ENCODE measurements at regions not wholly inside any gene's neighbourhood (a gene's known extent, or its start where the extent isn't known, plus 50 kb on each side); places are given as distances from the start of the nearest gene placed in this dataset.

GRCh38 chr5:163645421-163646416, 140.3 kb downstream of the MAT2B start:
- no peaks in the 10 kb centered on the region for H3K36me3 Mint-ChIP-seq
- H3K4me3 Mint-ChIP-seq: no peak overlapping the region
- no peak overlapping the region for H3K27ac Mint-ChIP-seq
- H3K4me1 Mint-ChIP-seq: no peaks in the 10 kb centered on the region
- no peak for ATAC-seq
- no peaks in the 10 kb centered on the region for H3K27me3 Mint-ChIP-seq
- H3K9me3 Mint-ChIP-seq: no peaks in the 10 kb centered on the region

GRCh38 chr5:163649514-163649913, 144.1 kb downstream of the MAT2B start:
- Mint-ChIP-seq H3K27ac (no peak overlapping the region), H3K36me3 (peaks cover 5% of the 10 kb centered on the region), H3K27me3 (peaks cover 10% of the 10 kb centered on the region), H3K9me3 (peaks cover 7% of the 10 kb centered on the region), H3K4me3 (no peak overlapping the region), H3K4me1 (no peaks in the 10 kb centered on the region)
- no peak for ATAC-seq

- peaks cover 7% of the 10 kb centered on the region for H3K9me3 Mint-ChIP-seq
- peaks cover 5% of the 10 kb centered on the region for H3K36me3 Mint-ChIP-seq
- H3K27ac Mint-ChIP-seq: no peak overlapping the region
- no peaks in the 10 kb centered on the region for H3K4me1 Mint-ChIP-seq
- no peak for ATAC-seq
- H3K27me3 Mint-ChIP-seq: peaks cover 20% of the 10 kb centered on the region
- H3K4me3 Mint-ChIP-seq: no peak overlapping the region
Measured at GRCh38 chr5:163653526-163653925, 148.1 kb downstream of the MAT2B start.

GRCh38 chr5:163658702-163659567, 153.5 kb downstream of the MAT2B start:
- Mint-ChIP-seq H3K4me3 (no peak overlapping the region), H3K27ac (no peak overlapping the region)
- no peak for ATAC-seq

GRCh38 chr5:163659568-163659902, 154.1 kb downstream of the MAT2B start:
- H3K4me1 Mint-ChIP-seq: no peaks in the 10 kb centered on the region
- no peak for ATAC-seq
- H3K27me3 Mint-ChIP-seq: peaks cover 30% of the 10 kb centered on the region
- H3K36me3 Mint-ChIP-seq: no peaks in the 10 kb centered on the region
- no peak overlapping the region for H3K4me3 Mint-ChIP-seq
- no peaks in the 10 kb centered on the region for H3K9me3 Mint-ChIP-seq
- H3K27ac Mint-ChIP-seq: no peak overlapping the region

More at GRCh38 chr5:163658702-163659567, 153.5 kb downstream of the MAT2B start:
- Mint-ChIP-seq H3K9me3 (peaks cover 3% of the 10 kb centered on the region), H3K36me3 (no peaks in the 10 kb centered on the region), H3K27me3 (peaks cover 30% of the 10 kb centered on the region), H3K4me1 (no peaks in the 10 kb centered on the region)

- Mint-ChIP-seq H3K4me1 (no peaks in the 10 kb centered on the region), H3K4me3 (no peak overlapping the region)
- no peak for ATAC-seq
Measured at GRCh38 chr5:163660486-163660885, 155.1 kb downstream of the MAT2B start.

GRCh38 chr5:163661360-163661759, 155.9 kb downstream of the MAT2B start:
- Mint-ChIP-seq H3K36me3 (no peaks in the 10 kb centered on the region), H3K4me1 (no peaks in the 10 kb centered on the region), H3K27ac (no peak overlapping the region), H3K4me3 (no peak overlapping the region), H3K27me3 (peaks cover 30% of the 10 kb centered on the region), H3K9me3 (no peaks in the 10 kb centered on the region)
- no peak for ATAC-seq

More at GRCh38 chr5:163660486-163660885, 155.1 kb downstream of the MAT2B start:
- Mint-ChIP-seq H3K36me3 (no peaks in the 10 kb centered on the region), H3K27me3 (peaks cover 30% of the 10 kb centered on the region), H3K27ac (no peak overlapping the region), H3K9me3 (no peaks in the 10 kb centered on the region)

- no peaks in the 10 kb centered on the region for H3K9me3 Mint-ChIP-seq
- no peaks in the 10 kb centered on the region for H3K36me3 Mint-ChIP-seq
- peaks cover 22% of the 10 kb centered on the region for H3K27me3 Mint-ChIP-seq
Measured at GRCh38 chr5:163670036-163670435, 164.6 kb downstream of the MAT2B start.

GRCh38 chr5:163677092-163677491, 171.7 kb downstream of the MAT2B start:
- Mint-ChIP-seq H3K36me3 (no peaks in the 10 kb centered on the region), H3K27ac (no peak overlapping the region), H3K27me3 (no peaks in the 10 kb centered on the region), H3K4me3 (no peak overlapping the region), H3K9me3 (no peaks in the 10 kb centered on the region), H3K4me1 (no peaks in the 10 kb centered on the region)
- ATAC-seq: no peak

More at GRCh38 chr5:163670036-163670435, 164.6 kb downstream of the MAT2B start:
- H3K4me1 Mint-ChIP-seq: no peaks in the 10 kb centered on the region
- ATAC-seq: no peak
- no peak overlapping the region for H3K4me3 Mint-ChIP-seq
- H3K27ac Mint-ChIP-seq: no peak overlapping the region

GRCh38 chr5:163682234-163682633, 176.8 kb downstream of the MAT2B start:
- no peaks in the 10 kb centered on the region for H3K27me3 Mint-ChIP-seq
- no peak for ATAC-seq
- no peak overlapping the region for H3K27ac Mint-ChIP-seq
- H3K4me1 Mint-ChIP-seq: no peaks in the 10 kb centered on the region
- H3K4me3 Mint-ChIP-seq: no peak overlapping the region
- no peaks in the 10 kb centered on the region for H3K36me3 Mint-ChIP-seq
- no peaks in the 10 kb centered on the region for H3K9me3 Mint-ChIP-seq

GRCh38 chr5:163687414-163687813, 182.0 kb downstream of the MAT2B start:
- no peaks in the 10 kb centered on the region for H3K4me1 Mint-ChIP-seq
- H3K27ac Mint-ChIP-seq: no peak overlapping the region
- no peak for ATAC-seq
- H3K36me3 Mint-ChIP-seq: no peaks in the 10 kb centered on the region
- no peak overlapping the region for H3K4me3 Mint-ChIP-seq
- no peaks in the 10 kb centered on the region for H3K27me3 Mint-ChIP-seq
- H3K9me3 Mint-ChIP-seq: no peaks in the 10 kb centered on the region

- no peak for ATAC-seq
- H3K9me3 Mint-ChIP-seq: no peaks in the 10 kb centered on the region
- H3K27ac Mint-ChIP-seq: no peak overlapping the region
- H3K27me3 Mint-ChIP-seq: no peaks in the 10 kb centered on the region
- H3K36me3 Mint-ChIP-seq: no peaks in the 10 kb centered on the region
- H3K4me3 Mint-ChIP-seq: no peak overlapping the region
- H3K4me1 Mint-ChIP-seq: peaks cover 13% of the 10 kb centered on the region
Measured at GRCh38 chr5:163692091-163692490, 186.7 kb downstream of the MAT2B start.

GRCh38 chr5:163695830-163696578, 190.6 kb downstream of the MAT2B start:
- Mint-ChIP-seq H3K27ac (peak overlapping the region; percentile 37), H3K4me1 (peaks cover 13% of the 10 kb centered on the region), H3K9me3 (no peaks in the 10 kb centered on the region), H3K27me3 (no peaks in the 10 kb centered on the region), H3K36me3 (no peaks in the 10 kb centered on the region), H3K4me3 (no peak overlapping the region)
- ATAC-seq: peak; percentile 92

- Mint-ChIP-seq H3K27ac (peak overlapping the region; percentile 37), H3K9me3 (no peaks in the 10 kb centered on the region), H3K4me1 (peaks cover 13% of the 10 kb centered on the region), H3K36me3 (no peaks in the 10 kb centered on the region), H3K4me3 (no peak overlapping the region), H3K27me3 (no peaks in the 10 kb centered on the region)
- no peak for ATAC-seq
Measured at GRCh38 chr5:163696579-163696887, 191.1 kb downstream of the MAT2B start.
